H9 (cell line): ENCODE measurements at regions not wholly inside any gene's neighbourhood (a gene's known extent, or its start where the extent isn't known, plus 50 kb on each side); places are given as distances from the start of the nearest gene placed in this dataset.

Experiments
- DNase-seq: peaks from one replicate; pipeline ENCODE4 v3.0.0-alpha.2; 2017
- H2AFZ ChIP-seq: one replicate; pipeline ENCODE4 v1.6.1; 2013; ENCODE audit warnings: mild to moderate bottlenecking, low read length, control low read depth, moderate library complexity
- H2AK5ac ChIP-seq: 2 replicates; pipeline ENCODE4 v1.6.1; 2013; ENCODE audit warnings: low read length, control low read depth, mixed read lengths; ENCODE audit not compliant: insufficient read length
- H2BK120ac ChIP-seq: one replicate; pipeline ENCODE4 v1.6.1; 2013; ENCODE audit warnings: low read depth, mild to moderate bottlenecking, low read length, control low read depth, inconsistent platforms; ENCODE audit not compliant: poor library complexity, severe bottlenecking
- H2BK12ac ChIP-seq: 2 replicates; pipeline ENCODE4 v1.6.1; 2013; ENCODE audit warnings: low read length, control low read depth, mixed read lengths, low read depth; ENCODE audit not compliant: insufficient read length
- H2BK15ac ChIP-seq: 2 replicates; pipeline ENCODE4 v1.6.1; 2013; ENCODE audit warnings: low read depth, low read length, control low read depth
- H2BK20ac ChIP-seq: one replicate; pipeline ENCODE4 v1.6.1; 2013; ENCODE audit warnings: low read depth, mild to moderate bottlenecking, low read length, control low read depth, inconsistent platforms; ENCODE audit not compliant: poor library complexity, severe bottlenecking
- H2BK5ac ChIP-seq: 2 replicates; pipeline ENCODE4 v1.6.1; 2013; ENCODE audit warnings: low read length, control low read depth, mixed read lengths; ENCODE audit not compliant: insufficient read length
- H3K14ac ChIP-seq: 2 replicates; pipeline ENCODE4 v1.6.1; 2013; ENCODE audit warnings: low read length, control low read depth; ENCODE audit not compliant: insufficient read depth
- H3K18ac ChIP-seq: 2 replicates; pipeline ENCODE4 v1.6.1; 2013; ENCODE audit warnings: low read depth, mild to moderate bottlenecking, mixed read lengths, low read length, control low read depth; ENCODE audit not compliant: insufficient read length
- H3K23ac ChIP-seq: 2 replicates; pipeline ENCODE4 v1.6.1; 2013; ENCODE audit warnings: low read length, control low read depth, mixed read lengths, low read depth; ENCODE audit not compliant: insufficient read length
- H3K23me2 ChIP-seq: 2 replicates; pipeline ENCODE4 v1.6.1; 2013; ENCODE audit warnings: low read depth, mild to moderate bottlenecking, mixed read lengths, low read length, control low read depth; ENCODE audit not compliant: insufficient read length, poor library complexity, severe bottlenecking
- H3K27ac ChIP-seq: 2 replicates; pipeline ENCODE4 v1.5.1; 2013; ENCODE audit warnings: low read length, control low read depth, mixed read lengths, low read depth; ENCODE audit not compliant: insufficient read length
- H3K27me3 ChIP-seq: 2 replicates; pipeline ENCODE4 v1.6.1; 2013; ENCODE audit warnings: low read length, control low read depth, inconsistent platforms; ENCODE audit not compliant: insufficient read depth
- H3K4ac ChIP-seq: 2 replicates; pipeline ENCODE4 v1.6.1; 2013; ENCODE audit warnings: low read depth, mild to moderate bottlenecking, control low read depth, inconsistent platforms, low read length, moderate library complexity
- H3K4me1 ChIP-seq: 2 replicates; pipeline ENCODE4 v1.6.1; 2013; ENCODE audit warnings: low read length, control low read depth, inconsistent platforms; ENCODE audit not compliant: insufficient read depth
- H3K4me2 ChIP-seq: 2 replicates; pipeline ENCODE4 v1.6.1; 2013; ENCODE audit warnings: low read length, control low read depth, mixed read lengths; ENCODE audit not compliant: insufficient read length, insufficient read depth
- H3K56ac ChIP-seq: 2 replicates; pipeline ENCODE4 v1.6.1; 2013; ENCODE audit warnings: low read depth, mild to moderate bottlenecking, mixed read lengths, low read length, control low read depth; ENCODE audit not compliant: insufficient read length
- H3K79me1 ChIP-seq: 2 replicates; pipeline ENCODE4 v1.6.1; 2013; ENCODE audit warnings: low read depth, mild to moderate bottlenecking, moderate library complexity, low read length, control low read depth, inconsistent platforms; ENCODE audit not compliant: insufficient read depth, poor library complexity, severe bottlenecking
- H3K79me2 ChIP-seq: 2 replicates; pipeline ENCODE4 v1.6.1; 2013; ENCODE audit warnings: low read length, control low read depth, inconsistent platforms; ENCODE audit not compliant: insufficient read depth
- H3K9ac ChIP-seq: 2 replicates; pipeline ENCODE4 v1.6.1; 2013; ENCODE audit warnings: low read length, control low read depth, mixed read lengths; ENCODE audit not compliant: insufficient read length; ENCODE audit errors: extremely low read depth
- H3K9me3 ChIP-seq: one replicate; pipeline ENCODE4 v1.6.1; 2013; ENCODE audit warnings: low read depth, low read length, inconsistent platforms; ENCODE audit not compliant: control insufficient read depth
- H3T11ph ChIP-seq: one replicate; pipeline ENCODE4 v1.6.1; 2013; ENCODE audit warnings: mild to moderate bottlenecking, low read length, control low read depth, inconsistent platforms
- H4K20me1 ChIP-seq: one replicate; pipeline ENCODE4 v1.6.1; 2013; ENCODE audit not compliant: control insufficient read depth, insufficient read length, insufficient read depth
- H4K5ac ChIP-seq: 2 replicates; pipeline ENCODE4 v1.6.1; 2013; ENCODE audit warnings: low read depth, mild to moderate bottlenecking, mixed read lengths, low read length, control low read depth; ENCODE audit not compliant: insufficient read length
- H4K8ac ChIP-seq: replicated peaks from 2 replicates; pipeline ENCODE4 v1.6.1; 2013; ENCODE audit warnings: low read length, control low read depth, mixed read lengths, low read depth; ENCODE audit not compliant: insufficient read length
- H4K91ac ChIP-seq: 2 replicates; pipeline ENCODE4 v1.6.1; 2013; ENCODE audit warnings: low read depth, mild to moderate bottlenecking, moderate library complexity, mixed read lengths, low read length, control low read depth; ENCODE audit not compliant: insufficient read length
- H3K27ac Mint-ChIP-seq, 3 experiments: 2 replicates in 2 of 3; 3 replicates in 1 of 3; pipeline ENCODE4 v1.8.0; 2020 to 2021; ENCODE audit warnings: mixed read lengths in 3 of 3, mild to moderate bottlenecking in 1 of 3, moderate library complexity in 1 of 3
- H3K27me3 Mint-ChIP-seq: 2 replicates; pipeline ENCODE4 v1.8.0; 2021; ENCODE audit warnings: low read depth, mild to moderate bottlenecking, moderate library complexity, mixed read lengths
- H3K36me3 Mint-ChIP-seq, 3 experiments: 2 replicates in 2 of 3; 3 replicates in 1 of 3; pipeline ENCODE4 v1.8.0; 2020 to 2021; ENCODE audit warnings: low read depth in 3 of 3, mixed read lengths in 3 of 3; ENCODE audit not compliant: insufficient read depth in 1 of 3
- H3K4me1 Mint-ChIP-seq, 2 experiments: 2 replicates each; pipeline ENCODE4 v1.8.0; 2020; ENCODE audit warnings: mixed read lengths in 2 of 2
- H3K4me3 Mint-ChIP-seq, 2 experiments: 2 replicates in 1 of 2; 3 replicates in 1 of 2; pipeline ENCODE4 v1.8.0; 2020 to 2021; ENCODE audit warnings: mild to moderate bottlenecking in 2 of 2, mixed read lengths in 2 of 2, moderate library complexity in 1 of 2
- H3K9me3 Mint-ChIP-seq, 2 experiments: 2 replicates in 1 of 2; 3 replicates in 1 of 2; pipeline ENCODE4 v1.8.0; 2020; ENCODE audit warnings: mild to moderate bottlenecking in 2 of 2, mixed read lengths in 2 of 2, moderate library complexity in 1 of 2
- WGBS: extraction: QIAGEN DNeasy Blood & Tissue Kit; methylation state at CpG from one replicate; pipeline ENCODE4 v1.1.7; 2013; ENCODE audit warnings: missing lambda C conversion rate, low lambda C conversion rate, mixed read lengths; ENCODE audit not compliant: insufficient read length; ENCODE audit errors: extremely low coverage; 5-methylcytosine and 5-hydroxymethylcytosine counted together
- TF ChIP-seq, protein P1 (sequence below): fragments of 200-600 bp; sonication (generic); conservative IDR thresholded peaks from 3 replicates; pipeline ENCODE4 v1.8.0; 2021; ENCODE audit warnings: antibody characterized with exemption, mild to moderate bottlenecking

DNA sequence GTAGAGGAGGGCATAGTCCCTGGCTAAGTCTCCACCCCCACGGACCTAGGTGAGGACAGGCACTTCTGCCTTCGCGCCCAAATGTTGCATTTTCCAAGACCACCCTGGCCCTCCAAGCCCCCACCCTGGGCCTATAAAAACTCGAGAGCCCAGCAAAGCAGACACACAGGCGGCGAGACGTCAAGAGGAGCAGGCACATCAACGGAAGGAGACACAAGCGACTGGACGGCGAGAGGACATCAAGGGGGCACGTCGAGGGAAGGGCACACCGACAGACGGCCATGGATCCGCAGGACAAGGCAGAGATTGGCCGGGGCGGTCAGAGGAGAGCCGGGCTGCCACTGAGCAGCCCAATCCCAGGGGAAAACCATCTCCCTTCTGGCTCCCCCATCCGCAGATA, 348.0 kb downstream of the MTRR start:
- WGBS: no CpG with 5 or more reads among the region's 20 CpGs
- H3K4me1 Mint-ChIP-seq: no peaks in the 10 kb centered on the region
- no peaks in the 10 kb centered on the region for H3K23me2 ChIP-seq
- H4K20me1 ChIP-seq: no peaks in the 10 kb centered on the region
- no peak overlapping the region for H4K8ac ChIP-seq
- H3K9me3 Mint-ChIP-seq: peaks cover 3% of the 10 kb centered on the region in 2 experiments; a peak in 4 of 5 replicates
- TF ChIP-seq, protein P1, sequence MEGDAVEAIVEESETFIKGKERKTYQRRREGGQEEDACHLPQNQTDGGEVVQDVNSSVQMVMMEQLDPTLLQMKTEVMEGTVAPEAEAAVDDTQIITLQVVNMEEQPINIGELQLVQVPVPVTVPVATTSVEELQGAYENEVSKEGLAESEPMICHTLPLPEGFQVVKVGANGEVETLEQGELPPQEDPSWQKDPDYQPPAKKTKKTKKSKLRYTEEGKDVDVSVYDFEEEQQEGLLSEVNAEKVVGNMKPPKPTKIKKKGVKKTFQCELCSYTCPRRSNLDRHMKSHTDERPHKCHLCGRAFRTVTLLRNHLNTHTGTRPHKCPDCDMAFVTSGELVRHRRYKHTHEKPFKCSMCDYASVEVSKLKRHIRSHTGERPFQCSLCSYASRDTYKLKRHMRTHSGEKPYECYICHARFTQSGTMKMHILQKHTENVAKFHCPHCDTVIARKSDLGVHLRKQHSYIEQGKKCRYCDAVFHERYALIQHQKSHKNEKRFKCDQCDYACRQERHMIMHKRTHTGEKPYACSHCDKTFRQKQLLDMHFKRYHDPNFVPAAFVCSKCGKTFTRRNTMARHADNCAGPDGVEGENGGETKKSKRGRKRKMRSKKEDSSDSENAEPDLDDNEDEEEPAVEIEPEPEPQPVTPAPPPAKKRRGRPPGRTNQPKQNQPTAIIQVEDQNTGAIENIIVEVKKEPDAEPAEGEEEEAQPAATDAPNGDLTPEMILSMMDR: no peak
- H3K27me3 ChIP-seq: no peaks in the 10 kb centered on the region
- H3K56ac ChIP-seq: no peak overlapping the region
- H2BK120ac ChIP-seq: no peak overlapping the region
- peaks cover 5% of the 10 kb centered on the region; the same call in 1 of the 2 replicates for H3K27me3 Mint-ChIP-seq
- H2BK5ac ChIP-seq: no peak overlapping the region
- H3K4ac ChIP-seq: no peak overlapping the region
- no peak overlapping the region for H3K23ac ChIP-seq
- H3K14ac ChIP-seq: no peak overlapping the region
- H3K79me2 ChIP-seq: no peaks in the 10 kb centered on the region
- H2AK5ac ChIP-seq: no peak overlapping the region
- no peak overlapping the region for H3K4me3 Mint-ChIP-seq
- no peaks in the 10 kb centered on the region; a peak in 2 of 7 replicates for H3K36me3 Mint-ChIP-seq
- H4K91ac ChIP-seq: no peak overlapping the region
- H3K4me1 ChIP-seq: no peaks in the 10 kb centered on the region
- H2AFZ ChIP-seq: no peak overlapping the region
- no peak overlapping the region for H3K18ac ChIP-seq
- no peak overlapping the region for H3K27ac ChIP-seq
- H2BK12ac ChIP-seq: no peak overlapping the region
- H3K79me1 ChIP-seq: no peaks in the 10 kb centered on the region
- H3K9me3 ChIP-seq: no peaks in the 10 kb centered on the region
- H2BK15ac ChIP-seq: no peak overlapping the region
- H3K4me2 ChIP-seq: no peak overlapping the region
- DNase-seq: no peak
- H3T11ph ChIP-seq: no peak overlapping the region
- peak overlapping the region in 1 of 3 experiments; percentile 41; a peak in 2 of 7 replicates for H3K27ac Mint-ChIP-seq
- H2BK20ac ChIP-seq: no peak overlapping the region
- no peak overlapping the region for H3K9ac ChIP-seq
- no peak overlapping the region for H4K5ac ChIP-seq
